ENCODE measurements at regions not wholly inside any gene's neighbourhood (a gene's known extent, or its start where the extent isn't known, plus 50 kb on each side); places are given as distances from the start of the nearest gene placed in this dataset.
"Not testable (repeated sequence)": the region's sequence is repeated elsewhere in the genome, so short reads cannot be mapped to it uniquely, and the experiment has no call there.

- DNase-seq = no peak
Measured at GRCh38 chr3:193124861-193125260, 116.2 kb upstream of the PLAAT1 start.

- DNase-seq = no peak
Measured at GRCh38 chr3:193129607-193130006, 111.4 kb upstream of the PLAAT1 start.

GRCh38 chr3:193130576-193130975, 110.4 kb upstream of the PLAAT1 start:
- no peak for DNase-seq

- no peak for DNase-seq
Measured at GRCh38 chr3:193132241-193132640, 108.8 kb upstream of the PLAAT1 start.

- DNase-seq = no peak
Measured at GRCh38 chr3:193132964-193133363, 108.1 kb upstream of the PLAAT1 start.

GRCh38 chr3:193134856-193135255, 106.2 kb upstream of the PLAAT1 start:
- DNase-seq = no peak

- DNase-seq = no peak
Measured at GRCh38 chr3:193140381-193140780, 100.6 kb upstream of the PLAAT1 start.

GRCh38 chr3:193145248-193145647, 95.8 kb upstream of the PLAAT1 start:
- no peak for DNase-seq

GRCh38 chr3:193148688-193149473, 92.1 kb upstream of the PLAAT1 start:
- DNase-seq = no peak

GRCh38 chr3:193149998-193150397, 91.0 kb upstream of the PLAAT1 start:
- no peak for DNase-seq

- DNase-seq = not testable (repeated sequence)
Measured at GRCh38 chr3:193155044-193155781, 85.8 kb upstream of the PLAAT1 start.

GRCh38 chr3:193157051-193157450, 84.0 kb upstream of the PLAAT1 start:
- DNase-seq = no peak

GRCh38 chr3:193165431-193166120, 75.4 kb upstream of the PLAAT1 start:
- DNase-seq = no peak

GRCh38 chr3:193168931-193169330, 72.1 kb upstream of the PLAAT1 start:
- no peak for DNase-seq

- no peak for DNase-seq
Measured at GRCh38 chr3:193174140-193174539, 66.9 kb upstream of the PLAAT1 start.

GRCh38 chr3:193179332-193180012, 61.5 kb upstream of the PLAAT1 start:
- not testable (repeated sequence) for DNase-seq

GRCh38 chr3:193187070-193187722, 53.8 kb upstream of the PLAAT1 start:
- no peak for DNase-seq

- peak; percentile 27 for DNase-seq
Measured at GRCh38 chr3:193190146-193190786, 50.8 kb upstream of the PLAAT1 start.
